ENCODE measurements at regions not wholly inside any gene's neighbourhood (a gene's known extent, or its start where the extent isn't known, plus 50 kb on each side); places are given as distances from the start of the nearest gene placed in this dataset.

- Histone ChIP-seq H3K4me3 (ENCODE audit: low read depth, low read length, poor library complexity, severe bottlenecking) (no peak overlapping the region), H3K4me2 (ENCODE audit: low read length) (no peak overlapping the region), H3K9ac (ENCODE audit: low read length) (no peak overlapping the region), H2AFZ (ENCODE audit: low read length) (no peak overlapping the region), H4K20me1 (ENCODE audit: insufficient read depth, low read length) (no peaks in the 10 kb centered on the region), H3K9me3 (ENCODE audit: low read length) (no peaks in the 10 kb centered on the region), H3K36me3 (ENCODE audit: insufficient read depth, low read length) (no peaks in the 10 kb centered on the region), H3F3A (ENCODE audit: insufficient read depth, low read length) (no peaks in the 10 kb centered on the region), H3K27ac (ENCODE audit: low read depth, low read length, poor library complexity, severe bottlenecking) (no peak overlapping the region), H3K9me2 (ENCODE audit: low read depth, low read length) (no peaks in the 10 kb centered on the region), H3K79me2 (ENCODE audit: insufficient read depth, low read length) (no peaks in the 10 kb centered on the region), H3K27me3 (ENCODE audit: insufficient read depth, low read length) (no peaks in the 10 kb centered on the region), H3K4me1 (ENCODE audit: insufficient read depth, low read length, severe bottlenecking) (no peaks in the 10 kb centered on the region)
- TF ChIP-seq CTCF (IDR thresholded peaks at IDR 0.05; ENCODE audit: low read length): no peak
- no peak for TF ChIP-seq EZH2 (IDR thresholded peaks at IDR 0.05; ENCODE audit: borderline replicate concordance, low read length)
These were observed 258.3 kb downstream of the DIPK2A start for GRCh38 chr3:144229953-144230352.

- no peaks in the 10 kb centered on the region for H3K9me3 ChIP-seq (ENCODE audit: low read length)
- no peaks in the 10 kb centered on the region for H3K9me2 ChIP-seq (ENCODE audit: low read depth, low read length)
- no peak overlapping the region for H3K9ac ChIP-seq (ENCODE audit: low read length)
- no peaks in the 10 kb centered on the region for H3K4me1 ChIP-seq (ENCODE audit: insufficient read depth, low read length, severe bottlenecking)
- no peaks in the 10 kb centered on the region for H3K36me3 ChIP-seq (ENCODE audit: insufficient read depth, low read length)
- H3K27me3 ChIP-seq (ENCODE audit: insufficient read depth, low read length): no peaks in the 10 kb centered on the region
- no peak overlapping the region for H3K4me3 ChIP-seq (ENCODE audit: low read depth, low read length, poor library complexity, severe bottlenecking)
- no peaks in the 10 kb centered on the region for H3F3A ChIP-seq (ENCODE audit: insufficient read depth, low read length)
- no peaks in the 10 kb centered on the region for H4K20me1 ChIP-seq (ENCODE audit: insufficient read depth, low read length)
- H3K27ac ChIP-seq (ENCODE audit: low read depth, low read length, poor library complexity, severe bottlenecking): no peak overlapping the region
- no peak overlapping the region for H2AFZ ChIP-seq (ENCODE audit: low read length)
- TF ChIP-seq CTCF (IDR thresholded peaks at IDR 0.05; ENCODE audit: low read length): no peak
- no peak for TF ChIP-seq EZH2 (IDR thresholded peaks at IDR 0.05; ENCODE audit: borderline replicate concordance, low read length)
- H3K79me2 ChIP-seq (ENCODE audit: insufficient read depth, low read length): no peaks in the 10 kb centered on the region
- H3K4me2 ChIP-seq (ENCODE audit: low read length): no peak overlapping the region
These were observed 263.9 kb downstream of the DIPK2A start for GRCh38 chr3:144235489-144235888.

- Histone ChIP-seq H3F3A (ENCODE audit: insufficient read depth, low read length) (no peaks in the 10 kb centered on the region), H3K27ac (ENCODE audit: low read depth, low read length, poor library complexity, severe bottlenecking) (no peak overlapping the region), H3K9me2 (ENCODE audit: low read depth, low read length) (no peaks in the 10 kb centered on the region), H3K9me3 (ENCODE audit: low read length) (no peaks in the 10 kb centered on the region), H3K36me3 (ENCODE audit: insufficient read depth, low read length) (no peaks in the 10 kb centered on the region), H2AFZ (ENCODE audit: low read length) (no peak overlapping the region), H3K27me3 (ENCODE audit: insufficient read depth, low read length) (no peaks in the 10 kb centered on the region), H3K79me2 (ENCODE audit: insufficient read depth, low read length) (no peaks in the 10 kb centered on the region), H4K20me1 (ENCODE audit: insufficient read depth, low read length) (no peaks in the 10 kb centered on the region), H3K4me2 (ENCODE audit: low read length) (no peak overlapping the region), H3K4me1 (ENCODE audit: insufficient read depth, low read length, severe bottlenecking) (no peaks in the 10 kb centered on the region), H3K4me3 (ENCODE audit: low read depth, low read length, poor library complexity, severe bottlenecking) (no peak overlapping the region), H3K9ac (ENCODE audit: low read length) (no peak overlapping the region)
- TF ChIP-seq EZH2 (IDR thresholded peaks at IDR 0.05; ENCODE audit: borderline replicate concordance, low read length): no peak
- no peak for TF ChIP-seq CTCF (IDR thresholded peaks at IDR 0.05; ENCODE audit: low read length)
These were observed 265.7 kb downstream of the DIPK2A start for GRCh38 chr3:144237351-144237750.
